HG03558 (cell line): ENCODE measurements at regions not wholly inside any gene's neighbourhood (a gene's known extent, or its start where the extent isn't known, plus 50 kb on each side); places are given as distances from the start of the nearest gene placed in this dataset.
"Not testable (repeated sequence)": the region's sequence is repeated elsewhere in the genome, so short reads cannot be mapped to it uniquely, and the experiment has no call there.

Source experiments
- ATAC-seq: cut with Tn5 transposase; IDR thresholded peaks from one replicate; pipeline ENCODE4 v1.9.1; 2021; ENCODE audit warnings: moderate number of reproducible peaks; ENCODE audit not compliant: unreplicated experiment; ENCODE audit errors: extremely low read depth

GRCh38 chr3:188964957-188965356, 206.8 kb upstream of the TPRG1 start:
- no peak for ATAC-seq

- no peak for ATAC-seq
Measured at GRCh38 chr3:188972310-188972709, 199.5 kb upstream of the TPRG1 start.

DNA sequence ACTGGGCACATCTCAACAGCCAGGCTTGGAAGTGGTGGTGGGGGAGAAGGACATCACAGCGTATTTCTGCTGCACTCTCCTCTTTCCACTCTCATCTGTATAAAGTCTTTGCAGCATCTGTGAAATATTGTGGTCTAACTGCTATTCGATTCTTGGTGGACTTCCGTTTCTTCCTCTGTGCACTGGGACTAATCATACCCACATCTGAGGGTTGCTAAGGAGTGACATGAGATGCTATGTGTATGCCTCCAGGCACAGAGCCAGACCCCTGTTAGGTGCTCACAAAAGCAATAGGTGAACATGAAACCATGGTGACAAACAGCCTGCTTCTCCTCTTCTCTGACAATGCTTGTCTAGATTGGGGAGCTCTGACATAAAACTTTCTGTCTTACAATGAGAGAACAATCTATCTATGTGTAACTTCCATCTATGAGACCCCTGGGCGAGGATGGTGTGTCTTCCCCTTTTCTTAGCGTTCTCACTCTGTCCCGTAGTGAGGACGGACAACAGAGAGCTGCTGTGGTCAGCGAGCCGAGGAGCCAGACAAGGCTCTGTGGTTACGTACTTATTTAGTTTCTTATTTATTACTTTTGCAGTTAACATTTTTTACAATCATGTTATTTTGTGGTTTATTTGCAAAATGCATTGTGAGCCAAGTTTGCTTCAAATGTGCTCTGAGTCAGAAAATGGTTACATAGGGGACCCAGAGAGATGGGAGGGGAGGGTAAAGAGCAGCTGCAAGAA, 196.7 kb upstream of the TPRG1 start:
- ATAC-seq = no peak

DNA sequence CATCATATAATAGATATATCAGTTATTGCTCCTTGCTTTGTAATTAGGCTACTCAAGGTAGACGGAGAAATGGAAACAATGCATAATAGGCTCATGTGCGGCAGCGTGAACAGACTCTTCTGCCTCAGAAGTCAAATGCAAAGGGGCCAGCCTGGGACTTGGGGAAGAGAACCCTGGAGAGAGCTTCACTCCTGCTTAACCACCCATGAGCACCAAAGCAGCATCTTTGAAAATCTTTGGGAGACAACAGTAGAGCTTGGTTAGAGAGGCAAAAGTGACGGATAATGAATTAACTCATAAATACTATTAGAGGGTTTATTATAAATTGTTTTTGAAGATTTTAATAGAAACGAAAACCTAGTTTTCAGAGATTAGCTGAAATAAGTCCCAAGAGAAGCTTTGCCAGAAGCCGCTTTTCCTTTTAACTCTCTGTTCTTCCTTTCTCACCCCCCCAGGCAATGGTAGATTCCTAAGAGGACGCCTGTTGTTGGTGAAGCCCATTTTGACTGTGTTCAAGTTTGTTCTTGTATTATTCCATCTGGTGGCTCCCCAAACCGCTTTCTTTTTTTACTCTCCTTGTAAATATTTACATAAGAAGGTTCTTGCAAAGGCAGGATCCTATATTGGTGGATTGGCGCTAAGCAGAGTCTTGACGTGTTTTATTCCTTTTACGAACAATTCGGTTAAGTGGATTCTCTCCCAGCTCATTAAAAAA, 196.0 kb upstream of the TPRG1 start:
- no peak for ATAC-seq

DNA sequence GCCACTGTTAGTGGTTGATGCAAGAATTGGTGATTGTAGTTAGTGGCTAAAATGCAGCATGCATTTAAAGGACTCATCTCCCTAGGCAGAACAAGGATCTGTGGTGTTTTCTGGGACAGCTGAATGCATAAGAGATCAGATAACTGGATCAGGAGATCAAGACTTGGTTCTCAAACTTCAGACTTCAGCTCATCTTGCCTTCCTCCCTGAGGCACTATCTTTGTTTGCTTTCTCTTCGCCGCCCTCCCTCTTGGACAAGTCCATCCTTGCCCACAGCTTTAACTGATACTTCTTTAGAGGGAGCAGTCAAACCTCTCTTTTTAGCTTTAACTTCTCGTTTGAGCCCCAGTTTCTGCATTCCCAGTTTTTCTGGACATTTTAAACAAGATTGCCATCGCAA, 195.4 kb upstream of the TPRG1 start:
- ATAC-seq = no peak

DNA sequence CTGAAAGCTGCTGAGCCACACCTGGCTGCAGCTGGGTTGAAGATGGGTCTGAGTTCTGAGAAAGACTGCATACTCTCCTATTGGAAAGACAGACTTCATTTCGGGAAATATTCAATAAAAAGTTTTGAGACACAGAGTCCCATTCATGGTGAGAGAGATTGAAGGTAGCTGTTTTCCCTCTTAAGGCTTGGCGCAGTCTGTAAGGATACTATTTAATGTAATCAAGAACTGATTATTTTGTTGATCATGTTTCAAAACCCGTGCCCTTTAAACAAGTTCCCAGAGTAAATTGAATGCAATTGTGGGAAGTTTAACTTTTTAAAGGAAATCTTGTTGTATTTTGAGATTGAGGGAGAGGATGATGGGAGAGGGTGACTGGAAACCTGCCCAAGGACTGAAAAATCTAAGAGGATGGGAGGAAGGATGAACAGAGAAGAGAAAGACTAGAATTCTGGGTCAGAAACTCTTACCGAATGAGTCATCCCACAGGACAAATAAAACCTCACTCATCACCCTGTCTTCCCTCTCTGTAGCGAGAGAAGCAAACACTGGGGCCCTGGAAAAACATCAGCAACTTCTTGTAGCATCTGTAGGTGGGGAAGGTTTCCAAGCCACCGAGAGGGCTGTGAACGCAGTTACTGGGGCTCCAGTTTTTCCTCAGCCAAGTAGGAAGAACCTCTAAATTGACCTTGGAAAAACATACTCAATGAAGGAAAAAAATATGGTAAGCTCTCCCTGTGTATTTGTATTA, 193.2 kb upstream of the TPRG1 start:
- ATAC-seq = no peak

GRCh38 chr3:188979248-188979647, 192.5 kb upstream of the TPRG1 start:
- ATAC-seq = no peak

- no peak for ATAC-seq
Measured at GRCh38 chr3:188979669-188980310, 192.0 kb upstream of the TPRG1 start.

- no peak for ATAC-seq
Measured at GRCh38 chr3:188993181-188993580, 178.6 kb upstream of the TPRG1 start.

DNA sequence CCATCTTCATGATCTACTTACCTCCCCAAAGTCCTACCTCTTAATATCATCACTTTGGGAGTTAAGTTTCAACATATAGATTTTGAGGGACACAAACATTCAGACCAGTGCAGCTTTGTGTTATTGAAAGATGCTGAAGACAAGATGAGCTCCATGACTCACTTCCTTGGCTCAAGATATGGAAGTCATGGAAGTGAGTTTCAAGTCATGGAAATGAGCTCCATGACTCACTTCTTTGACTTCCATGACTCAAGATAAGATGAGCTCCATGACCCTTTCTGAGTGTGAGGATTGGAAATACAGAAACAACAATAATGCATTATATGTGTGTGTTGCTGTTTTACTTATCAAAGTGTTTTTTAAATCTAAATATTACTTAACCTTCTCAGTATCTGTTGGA, 170.2 kb upstream of the TPRG1 start:
- ATAC-seq = no peak

DNA sequence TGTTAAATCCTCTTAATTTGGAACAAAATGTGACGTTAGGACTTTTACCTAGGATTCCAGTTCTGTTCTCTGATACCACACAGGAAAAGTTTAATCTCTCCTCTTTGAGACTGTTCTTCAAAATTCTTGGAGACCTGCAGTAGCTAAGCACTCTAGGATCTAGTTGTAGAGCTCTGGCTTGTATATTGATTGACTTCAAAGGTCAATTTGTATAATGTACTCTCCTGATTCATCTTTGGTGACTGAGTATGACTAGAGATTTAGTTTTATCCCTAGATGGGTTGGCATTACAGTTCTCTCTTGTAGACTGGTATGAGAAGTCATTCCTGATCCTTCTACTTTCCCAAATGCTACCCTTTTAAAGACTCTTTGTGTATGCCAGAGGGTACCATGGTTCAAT, 168.4 kb upstream of the TPRG1 start:
- no peak for ATAC-seq

DNA sequence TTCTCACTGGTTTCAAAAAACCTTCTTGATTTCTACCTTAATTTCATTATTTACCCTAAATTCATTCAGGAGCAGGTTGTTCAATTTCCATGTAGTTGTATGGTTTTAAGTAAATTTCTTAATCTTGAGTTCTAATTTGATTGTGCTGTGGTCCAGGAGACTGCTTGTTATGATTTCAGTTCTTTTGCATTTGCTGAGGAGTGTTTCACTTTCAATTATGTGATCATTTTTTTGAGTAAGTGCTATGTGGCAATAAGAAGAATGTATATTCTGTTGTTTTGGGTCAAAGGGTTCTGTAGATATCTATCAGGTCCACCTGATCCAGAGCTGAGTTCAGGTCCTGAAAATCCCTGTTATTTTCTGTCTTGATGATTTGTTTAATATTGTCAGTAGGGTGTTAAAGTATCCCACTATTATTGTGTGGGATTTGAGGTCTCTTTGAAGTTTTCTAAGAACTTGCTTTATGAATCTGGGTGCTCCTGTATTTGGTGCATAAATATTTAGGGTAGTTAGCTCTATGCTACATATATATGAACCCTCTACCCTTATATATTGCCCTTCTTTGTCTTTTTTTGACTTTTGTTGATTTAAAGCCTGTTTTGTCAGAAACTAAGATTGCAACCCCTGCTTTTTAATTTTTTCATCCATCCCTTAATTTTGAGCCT, 158.4 kb upstream of the TPRG1 start:
- no peak for ATAC-seq

- ATAC-seq = no peak
Measured at GRCh38 chr3:189014526-189014925, 157.2 kb upstream of the TPRG1 start.

GRCh38 chr3:189022576-189023466, 148.9 kb upstream of the TPRG1 start:
- ATAC-seq = not testable (repeated sequence)

- no peak for ATAC-seq
Measured at GRCh38 chr3:189025866-189026265, 145.9 kb upstream of the TPRG1 start.

DNA sequence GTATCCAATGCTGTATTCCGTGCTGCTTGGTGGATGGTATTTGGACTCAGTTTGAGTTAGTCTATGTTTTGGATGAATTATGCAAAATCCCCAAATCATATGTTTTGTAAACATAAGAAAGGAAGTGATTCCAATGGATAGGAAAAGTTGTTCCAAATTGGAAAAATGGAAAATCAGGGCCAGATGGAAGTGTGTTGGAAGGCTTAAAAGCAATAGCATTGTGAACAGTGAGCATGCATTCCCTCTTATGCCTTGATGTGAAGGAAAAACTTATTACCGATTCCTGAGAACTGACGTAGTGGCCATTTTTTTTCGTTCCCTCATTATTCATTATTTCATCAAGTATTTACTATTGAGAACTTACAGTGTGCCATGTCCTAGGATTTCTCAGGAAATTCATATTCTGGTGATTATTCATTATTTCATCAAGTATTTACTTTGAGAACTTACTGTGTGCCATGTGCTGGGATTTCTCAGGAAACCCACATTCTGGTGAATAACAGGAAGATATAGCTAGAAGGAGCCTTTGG, 144.1 kb upstream of the TPRG1 start:
- ATAC-seq = no peak

DNA sequence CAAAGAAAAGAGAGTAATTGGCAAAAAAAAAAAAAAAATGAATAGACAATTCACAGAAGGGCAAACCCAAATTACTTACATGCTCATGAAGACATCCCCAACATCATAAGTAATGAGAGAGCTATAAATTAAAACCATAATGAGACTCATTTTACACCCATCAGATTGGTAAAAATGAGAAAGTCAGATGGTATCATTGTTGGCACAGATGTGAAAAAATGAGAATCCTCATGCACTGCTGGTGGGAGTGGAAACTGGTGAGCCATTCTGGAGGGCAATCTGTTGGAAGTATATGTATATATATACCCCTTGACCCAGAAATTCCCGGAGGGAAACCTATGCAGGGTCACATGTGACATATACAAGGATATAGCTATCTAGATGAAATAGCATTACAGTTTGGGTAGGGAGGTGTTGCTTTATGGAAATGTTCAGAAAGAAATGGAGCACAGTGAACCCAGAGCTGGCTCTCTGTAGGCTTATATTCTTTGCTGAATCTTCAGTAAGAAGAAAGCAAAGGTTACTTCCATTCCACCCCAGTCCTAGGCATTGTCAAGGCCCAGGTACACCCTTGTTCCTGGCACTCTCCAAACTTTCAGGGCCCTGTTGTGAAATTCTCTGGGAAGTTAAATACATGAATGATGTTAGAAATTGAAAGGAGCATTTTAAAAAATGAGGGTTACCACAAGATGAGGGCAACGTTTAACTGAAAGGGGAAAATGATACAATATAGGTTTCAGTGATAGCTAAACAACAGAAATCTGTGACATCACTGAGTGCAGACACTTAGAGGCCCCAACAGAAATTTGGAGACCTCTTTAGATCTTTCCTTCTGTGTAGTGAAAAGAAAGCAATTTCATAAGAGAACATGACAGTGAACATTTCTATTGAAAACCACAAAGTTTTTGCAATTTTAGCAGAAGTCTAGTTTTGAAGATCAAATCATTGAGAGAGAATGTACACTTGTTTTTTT, 132.7 kb upstream of the TPRG1 start:
- ATAC-seq = no peak
